C4-2B (cell line): ENCODE measurements at regions not wholly inside any gene's neighbourhood (a gene's known extent, or its start where the extent isn't known, plus 50 kb on each side); places are given as distances from the start of the nearest gene placed in this dataset.

Experiments used
- H3K27ac ChIP-seq: fragments of 450-650 bp; 2 replicates; pipeline ENCODE4 v1.5.1; 2017
- ZFX ChIP-seq: fragments of 450-650 bp; IDR thresholded peaks from 2 replicates; pipeline ENCODE4 v1.6.1; 2017
- TF ChIP-seq, protein P1 (sequence below): fragments of 450-650 bp; conservative IDR thresholded peaks from 2 replicates; pipeline ENCODE4 v1.5.1; 2017; ENCODE audit warnings: mild to moderate bottlenecking

DNA sequence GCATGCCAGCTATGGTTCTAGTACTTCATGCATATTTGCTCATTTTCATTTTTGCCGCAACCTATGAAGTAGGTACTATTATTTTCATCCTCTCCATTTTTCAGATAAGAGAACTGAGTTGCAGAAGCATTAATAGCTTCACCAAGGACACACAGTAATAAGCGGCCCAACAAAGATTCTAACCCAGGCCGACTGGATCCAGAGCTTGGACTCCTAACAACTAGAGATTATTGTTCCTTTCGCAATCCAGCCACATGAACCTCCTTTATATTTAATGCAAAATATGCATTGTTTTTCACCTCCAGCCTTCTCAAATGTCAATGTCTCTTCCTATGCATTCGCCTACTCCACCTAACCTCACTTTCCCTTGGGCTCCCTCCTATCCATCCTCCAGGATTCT, 148.3 kb downstream of the CCDC34 start:
- TF ChIP-seq, protein P1, sequence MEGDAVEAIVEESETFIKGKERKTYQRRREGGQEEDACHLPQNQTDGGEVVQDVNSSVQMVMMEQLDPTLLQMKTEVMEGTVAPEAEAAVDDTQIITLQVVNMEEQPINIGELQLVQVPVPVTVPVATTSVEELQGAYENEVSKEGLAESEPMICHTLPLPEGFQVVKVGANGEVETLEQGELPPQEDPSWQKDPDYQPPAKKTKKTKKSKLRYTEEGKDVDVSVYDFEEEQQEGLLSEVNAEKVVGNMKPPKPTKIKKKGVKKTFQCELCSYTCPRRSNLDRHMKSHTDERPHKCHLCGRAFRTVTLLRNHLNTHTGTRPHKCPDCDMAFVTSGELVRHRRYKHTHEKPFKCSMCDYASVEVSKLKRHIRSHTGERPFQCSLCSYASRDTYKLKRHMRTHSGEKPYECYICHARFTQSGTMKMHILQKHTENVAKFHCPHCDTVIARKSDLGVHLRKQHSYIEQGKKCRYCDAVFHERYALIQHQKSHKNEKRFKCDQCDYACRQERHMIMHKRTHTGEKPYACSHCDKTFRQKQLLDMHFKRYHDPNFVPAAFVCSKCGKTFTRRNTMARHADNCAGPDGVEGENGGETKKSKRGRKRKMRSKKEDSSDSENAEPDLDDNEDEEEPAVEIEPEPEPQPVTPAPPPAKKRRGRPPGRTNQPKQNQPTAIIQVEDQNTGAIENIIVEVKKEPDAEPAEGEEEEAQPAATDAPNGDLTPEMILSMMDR = no peak
- TF ChIP-seq ZFX = no peak
- no peak overlapping the region for H3K27ac ChIP-seq

DNA sequence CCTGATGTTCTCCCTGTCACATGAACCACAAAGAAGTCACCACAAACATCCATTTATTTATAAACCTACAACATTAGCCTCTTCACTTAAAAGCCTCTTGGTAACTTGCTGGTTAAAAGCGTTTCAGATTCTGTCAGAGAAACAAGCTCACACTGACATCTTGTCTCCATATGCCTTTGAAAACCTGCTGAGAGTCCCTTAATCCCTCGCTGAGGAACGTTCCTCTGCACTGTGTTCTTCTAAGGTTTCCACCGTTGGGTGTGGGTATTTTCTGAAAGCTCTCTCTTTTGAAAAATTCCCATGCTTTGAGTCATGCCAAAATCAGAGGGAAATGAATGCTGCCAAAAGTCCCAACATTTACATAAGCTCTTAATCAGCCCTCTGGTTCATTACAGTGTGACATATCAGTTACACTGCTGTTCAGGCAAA, 149.8 kb downstream of the CCDC34 start:
- TF ChIP-seq, protein P1 = no peak
- no peak for TF ChIP-seq ZFX
- no peak overlapping the region for H3K27ac ChIP-seq

DNA sequence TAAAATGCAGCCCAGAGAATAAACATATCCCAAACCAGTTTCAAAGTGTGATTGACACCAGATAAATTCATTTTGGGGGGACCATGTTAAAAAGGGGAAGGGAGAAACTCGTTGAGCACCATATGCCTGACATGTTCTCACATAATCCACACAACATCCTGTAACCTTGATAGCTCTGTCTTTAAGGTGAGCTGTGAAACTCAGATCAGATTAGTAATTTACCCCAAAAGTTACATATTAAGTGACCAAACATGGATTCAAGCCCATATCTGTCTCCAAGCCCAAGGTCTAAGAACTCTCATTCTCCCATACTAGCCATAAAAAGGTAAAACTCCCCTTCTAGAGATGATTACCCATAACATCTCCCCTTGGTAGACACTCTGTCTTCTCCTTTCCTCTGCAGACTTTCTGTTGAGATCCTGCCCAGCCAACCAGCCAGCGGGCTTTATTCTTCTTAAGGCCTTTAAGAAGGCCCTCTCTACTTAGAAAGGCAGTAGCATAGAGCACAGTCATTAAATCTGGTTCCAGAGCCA, 150.7 kb downstream of the CCDC34 start:
- TF ChIP-seq ZFX = no peak
- TF ChIP-seq, protein P1 = no peak
- no peak overlapping the region for H3K27ac ChIP-seq

DNA sequence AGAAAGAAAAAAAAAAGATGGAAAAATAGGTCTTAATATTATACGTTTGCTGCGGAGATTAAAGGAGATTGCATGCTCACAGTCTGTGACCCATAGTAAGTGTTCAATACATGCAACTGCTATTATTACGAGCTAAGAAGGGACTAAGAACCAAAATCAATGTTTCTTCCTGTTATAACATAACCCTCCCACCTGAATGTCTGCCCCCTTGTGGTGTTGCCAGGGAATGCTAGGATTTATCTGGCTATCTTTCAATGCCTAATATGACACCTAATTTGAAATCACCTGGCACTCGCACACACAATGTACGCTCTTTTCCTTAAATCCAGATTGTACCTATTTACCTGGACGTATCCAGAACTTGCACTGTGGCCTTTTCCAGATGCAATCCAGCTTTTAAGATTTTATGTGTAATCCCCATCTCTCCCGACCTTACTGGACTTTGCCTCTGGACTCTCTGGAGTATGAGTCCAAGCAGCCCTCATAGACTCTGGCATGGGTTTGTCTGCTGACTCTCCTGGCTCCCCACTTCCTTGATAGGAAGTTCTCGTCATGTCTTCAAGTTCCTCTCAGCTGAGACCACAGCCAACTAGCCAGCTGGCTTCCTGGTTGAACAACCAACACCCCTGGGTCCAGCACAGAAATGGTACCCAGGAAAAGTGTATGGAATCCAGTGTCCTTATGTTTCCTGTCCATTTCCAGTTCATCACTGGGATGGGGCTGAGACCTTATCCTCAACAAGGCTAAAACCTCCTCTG, 151.5 kb downstream of the CCDC34 start:
- no peak overlapping the region for H3K27ac ChIP-seq
- TF ChIP-seq, protein P1 = peak; percentile 72
- TF ChIP-seq ZFX = no peak

DNA sequence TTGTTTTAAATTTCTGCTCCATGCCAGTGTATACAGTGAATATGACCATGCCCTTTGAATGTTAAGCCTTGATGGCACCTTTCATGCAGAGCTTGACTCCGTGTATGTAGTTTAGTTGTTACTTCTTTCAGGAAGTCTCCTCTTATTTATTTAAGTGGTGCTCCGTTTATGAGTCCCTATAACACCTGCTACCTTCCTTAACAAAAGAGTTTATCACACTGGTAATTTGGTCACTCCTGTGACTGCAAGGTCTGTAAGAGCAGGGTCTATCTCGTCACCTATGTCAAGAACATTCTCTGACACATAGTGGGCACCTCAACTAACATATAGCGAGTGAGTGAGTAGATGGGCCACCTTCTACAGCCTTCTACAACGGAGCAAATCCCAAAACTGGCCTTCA, 152.5 kb downstream of the CCDC34 start:
- TF ChIP-seq, protein P1 = no peak
- no peak for TF ChIP-seq ZFX
- H3K27ac ChIP-seq = no peak overlapping the region

DNA sequence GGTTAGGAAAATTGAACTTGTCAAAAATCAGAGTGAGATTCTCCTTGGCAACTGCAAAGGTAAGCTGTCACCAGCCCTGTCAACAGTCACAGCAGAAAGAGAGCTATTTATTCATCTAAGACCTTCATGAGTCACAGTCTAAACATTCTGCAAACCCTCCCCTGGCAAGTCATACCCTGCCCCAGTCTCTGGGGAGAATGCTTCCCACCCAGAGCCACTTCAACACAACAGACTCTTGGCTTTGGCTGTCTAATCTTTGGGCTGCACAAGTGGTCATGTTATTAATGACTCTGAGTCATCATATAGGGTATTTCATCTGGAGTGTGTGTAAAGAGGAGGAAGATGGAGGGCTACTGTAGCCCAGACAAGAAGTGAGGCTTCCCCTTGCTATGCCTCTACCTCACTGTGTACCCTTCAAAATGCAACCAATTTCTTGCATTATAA, 153.4 kb downstream of the CCDC34 start:
- no peak overlapping the region for H3K27ac ChIP-seq
- no peak for TF ChIP-seq ZFX
- TF ChIP-seq, protein P1 = no peak

DNA sequence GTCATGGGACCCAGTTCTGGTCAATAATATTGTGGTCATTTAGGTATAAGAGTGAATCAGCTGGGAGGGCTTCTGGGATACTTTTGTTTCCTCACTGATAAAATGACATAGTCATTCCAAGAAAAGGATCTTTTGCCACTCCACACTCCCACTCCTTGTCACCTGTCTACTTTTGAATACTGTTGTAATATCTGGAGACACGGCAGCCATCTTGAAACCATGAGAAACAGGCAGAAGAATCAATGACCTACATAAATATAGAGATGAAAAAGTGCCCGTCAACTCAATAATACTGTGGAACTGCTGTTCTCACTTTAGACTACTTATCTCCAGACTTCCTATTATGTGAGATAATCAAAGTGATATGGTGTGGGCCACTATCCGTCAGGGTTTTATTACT, 154.2 kb downstream of the CCDC34 start:
- TF ChIP-seq, protein P1 = no peak
- no peak for TF ChIP-seq ZFX
- H3K27ac ChIP-seq = no peak overlapping the region
